ENCODE measurements at regions not wholly inside any gene's neighbourhood (a gene's known extent, or its start where the extent isn't known, plus 50 kb on each side); places are given as distances from the start of the nearest gene placed in this dataset.

GRCh38 chr4:1512738-1513660 is 106.8 kb upstream of the NKX1-1 start (continued):
- TF ChIP-seq PRDM10 (IDR thresholded peaks at IDR 0.05; ENCODE audit: partially characterized antibody): no peak
- TF ChIP-seq SMAD3 (CRISPR knock-in tag; conservative IDR thresholded peaks at IDR 0.05): no peak
- no peak for TF ChIP-seq NR2C1 (IDR thresholded peaks at IDR 0.05)
- no peak for TF ChIP-seq NR2C1 (tag; IDR thresholded peaks at IDR 0.05)
- TF ChIP-seq ZNF3 (CRISPR knock-in tag; IDR thresholded peaks at IDR 0.05): no peak
- no peak for TF ChIP-seq CLOCK (CRISPR knock-in tag; IDR thresholded peaks at IDR 0.05; ENCODE audit: borderline replicate concordance)
- no peak for TF ChIP-seq CBFA2T3 (IDR thresholded peaks at IDR 0.05)
- no peak for TF ChIP-seq HNRNPK (IDR thresholded peaks at IDR 0.05; ENCODE audit: low read depth, low read length, poor library complexity, severe bottlenecking)
- no peak for TF ChIP-seq CBX1 (IDR thresholded peaks at IDR 0.05; ENCODE audit: low read depth)
- TF ChIP-seq BMI1 (IDR thresholded peaks at IDR 0.05; ENCODE audit: low read length): no peak
- TF ChIP-seq MAX (CRISPR knock-in tag; IDR thresholded peaks at IDR 0.05): no peak
- TF ChIP-seq ZC3H4 (CRISPR knock-in tag; IDR thresholded peaks at IDR 0.05; ENCODE audit: borderline replicate concordance): no peak
- TF ChIP-seq TCF7L2 (IDR thresholded peaks at IDR 0.05; ENCODE audit: low read depth, low read length): no peak
- no peak for TF ChIP-seq FOXK2 (conservative IDR thresholded peaks at IDR 0.05 in 1 of 2, IDR thresholded peaks at IDR 0.05 in 1 of 2; ENCODE audit: low read depth in 2 of 2)
- no peak for TF ChIP-seq CUX1 (CRISPR knock-in tag; IDR thresholded peaks at IDR 0.05)

Data from K562 (cell line).